IMR-90 (cell line): ENCODE measurements at regions not wholly inside any gene's neighbourhood (a gene's known extent, or its start where the extent isn't known, plus 50 kb on each side); places are given as distances from the start of the nearest gene placed in this dataset.
A peak's percentile ranks its signal among the peaks of the same experiment; 100 is the strongest.

Experiments used
- ATAC-seq: fragments of 200-7000 bp; cut with Tn5 transposase; 2 replicates; pipeline ENCODE4 v1.9.1; 2020; ENCODE audit warnings: low read depth, mild to moderate bottlenecking, moderate library complexity
- BruUV-seq: library from RNA; stranded (reverse); fragments of 400-500 nt; replicated peaks from 2 replicates; lab custom pipeline; 2021; lab: Mats Ljungman, UMichigan
- CTCF ChIA-PET: fragments of 300-600 bp; formaldehyde crosslinking; extraction: SDS; loops from one replicate; lab custom pipeline; 2021; ENCODE audit warnings: antibody characterized with exemption; lab: Yijun Ruan, JAX
- POLR2A ChIA-PET: fragments of 300-600 bp; sonication (Branson Sonifier 250); formaldehyde crosslinking; loops from one replicate; lab custom pipeline; 2022; ENCODE audit warnings: antibody characterized with exemption; ENCODE audit not compliant: unreplicated experiment; lab: Charles Lee
- DNase-seq: peaks from one replicate; pipeline ENCODE4 v3.0.0; 2013
- H2AFZ ChIP-seq: replicated peaks from 2 replicates; pipeline ENCODE3; 2013; ENCODE audit warnings: low read length, mild to moderate bottlenecking; ENCODE audit not compliant: poor library complexity
- H2AK5ac ChIP-seq: 2 replicates; pipeline ENCODE4 v1.6.1; 2013; ENCODE audit warnings: low read depth, low read length, inconsistent platforms
- H2AK9ac ChIP-seq: replicated peaks from 2 replicates; pipeline ENCODE3; 2013; ENCODE audit warnings: mild to moderate bottlenecking, low read depth, low read length, moderate library complexity; ENCODE audit not compliant: poor library complexity
- H2BK120ac ChIP-seq: 2 replicates; pipeline ENCODE4 v1.6.1; 2013; ENCODE audit warnings: low read depth, low read length, inconsistent platforms
- H2BK15ac ChIP-seq: 3 replicates; pipeline ENCODE4 v1.6.1; 2013; ENCODE audit warnings: low read depth, low read length, inconsistent platforms
- H2BK20ac ChIP-seq: 2 replicates; pipeline ENCODE4 v1.6.1; 2013; ENCODE audit warnings: low read depth, mild to moderate bottlenecking, inconsistent platforms, low read length, moderate library complexity
- H2BK5ac ChIP-seq: 2 replicates; pipeline ENCODE4 v1.6.1; 2013; ENCODE audit warnings: mild to moderate bottlenecking, low read depth, low read length, inconsistent platforms; ENCODE audit not compliant: poor library complexity, severe bottlenecking
- H3K14ac ChIP-seq: replicated peaks from 2 replicates; pipeline ENCODE4 v1.6.1; 2013; ENCODE audit warnings: low read depth, low read length, inconsistent platforms
- H3K18ac ChIP-seq: 2 replicates; pipeline ENCODE4 v1.6.1; 2013; ENCODE audit warnings: low read depth, low read length, control low read depth
- H3K23ac ChIP-seq: 2 replicates; pipeline ENCODE4 v1.6.1; 2013; ENCODE audit warnings: low read depth, low read length, inconsistent platforms
- H3K27ac ChIP-seq: 2 replicates; pipeline ENCODE4 v1.5.1; 2013; ENCODE audit warnings: mild to moderate bottlenecking, control low read depth, low read length; ENCODE audit not compliant: insufficient read depth
- H3K27me3 ChIP-seq: 2 replicates; pipeline ENCODE4 v1.6.1; 2013; ENCODE audit warnings: low read length; ENCODE audit not compliant: control insufficient read depth, insufficient read depth
- H3K36me3 ChIP-seq: 2 replicates; pipeline ENCODE4 v1.6.1; 2013; ENCODE audit warnings: low read length, mixed read lengths; ENCODE audit not compliant: control insufficient read depth, insufficient read depth
- H3K4ac ChIP-seq: 2 replicates; pipeline ENCODE4 v1.6.1; 2013; ENCODE audit warnings: low read depth, low read length, inconsistent platforms
- H3K4me1 ChIP-seq: 2 replicates; pipeline ENCODE4 v1.6.1; 2013; ENCODE audit warnings: low read length, mixed read lengths; ENCODE audit not compliant: control insufficient read depth, insufficient read depth
- H3K4me2 ChIP-seq: 2 replicates; pipeline ENCODE4 v1.6.1; 2013; ENCODE audit warnings: low read depth, mild to moderate bottlenecking, control low read depth, low read length, moderate library complexity
- H3K4me3 ChIP-seq: 2 replicates; pipeline ENCODE4 v1.5.1; 2013; ENCODE audit warnings: low read depth, mild to moderate bottlenecking, control low read depth, low read length, moderate library complexity; ENCODE audit not compliant: insufficient read depth
- H3K56ac ChIP-seq: 2 replicates; pipeline ENCODE4 v1.6.1; 2013; ENCODE audit warnings: low read length, inconsistent platforms; ENCODE audit not compliant: insufficient read depth; ENCODE audit errors: extremely low read depth
- H3K79me1 ChIP-seq, 2 experiments: 2 replicates each; pipeline ENCODE4 v1.6.1; 2013; ENCODE audit warnings: low read length in 2 of 2, inconsistent platforms in 1 of 2, low read depth in 1 of 2
- H3K9ac ChIP-seq: 2 replicates; pipeline ENCODE4 v1.6.1; 2013; ENCODE audit warnings: low read depth, low read length, control low read depth
- H3K9me1 ChIP-seq: 2 replicates; pipeline ENCODE4 v1.6.1; 2013; ENCODE audit warnings: low read length, inconsistent platforms; ENCODE audit not compliant: insufficient read depth
- H3K9me3 ChIP-seq: 2 replicates; pipeline ENCODE4 v1.6.1; 2013; ENCODE audit warnings: low read length; ENCODE audit not compliant: control insufficient read depth, insufficient read depth
- H4K20me1 ChIP-seq: 2 replicates; pipeline ENCODE4 v1.6.1; 2013; ENCODE audit warnings: low read length, inconsistent platforms; ENCODE audit not compliant: insufficient read depth
- H4K5ac ChIP-seq: 2 replicates; pipeline ENCODE4 v1.6.1; 2013; ENCODE audit warnings: mild to moderate bottlenecking, low read depth, low read length, control low read depth
- H4K8ac ChIP-seq, 2 experiments: 2 replicates each; pipeline ENCODE4 v1.6.1; 2013; ENCODE audit warnings: low read depth in 2 of 2, low read length in 2 of 2, control low read depth in 1 of 2, inconsistent platforms in 1 of 2
- H4K91ac ChIP-seq: 2 replicates; pipeline ENCODE4 v1.6.1; 2013; ENCODE audit warnings: low read depth, low read length, inconsistent platforms; ENCODE audit not compliant: insufficient read depth
- BHLHE40 ChIP-seq: fragments of 150-350 bp; IDR thresholded peaks from 2 replicates; pipeline ENCODE4 v1.6.1; 2016; ENCODE audit warnings: mild to moderate bottlenecking, low read depth, low read length
- CEBPB ChIP-seq: IDR thresholded peaks from 2 replicates; pipeline ENCODE4 v1.6.1; 2012; ENCODE audit warnings: low read depth, low read length, improper control_type of control experiment
- CHD1 ChIP-seq: IDR thresholded peaks from 2 replicates; pipeline ENCODE4 v1.6.1; 2012; ENCODE audit warnings: low read depth, low read length, improper control_type of control experiment
- MAFK ChIP-seq: IDR thresholded peaks from 2 replicates; pipeline ENCODE4 v1.6.1; 2012; ENCODE audit warnings: low read depth, low read length, improper control_type of control experiment
- NFE2L2 ChIP-seq: fragments of 150-350 bp; IDR thresholded peaks from 2 replicates; pipeline ENCODE4 v1.6.1; 2016; ENCODE audit warnings: low read depth, mild to moderate bottlenecking, low read length
- WGBS, 2 experiments: methylation state at CpG; one replicate each; pipeline versions ENCODE4 v1.1.5 to v1.1.7; 2013; ENCODE audit warnings: missing lambda C conversion rate in 2 of 2; ENCODE audit not compliant: insufficient read length in 1 of 2; ENCODE audit errors: extremely low coverage in 2 of 2; 5-methylcytosine and 5-hydroxymethylcytosine counted together
- dilution Hi-C: fragments of 300-500 bp; cut with HindIII; formaldehyde crosslinking; loops from one replicate; pipeline ENCODE4 v1.14.3; 2018; ENCODE audit warnings: low sequenced_read_pairs; ENCODE audit not compliant: unreplicated experiment
- in situ Hi-C: fragments of 300-500 bp; cut with MboI; formaldehyde crosslinking; loops from 3 replicates; pipeline ENCODE4 v1.14.3; 2019; ENCODE audit warnings: low sequenced_read_pairs, inconsistent platforms, mixed read lengths
- intact Hi-C: fragments of 100-400 bp; cut with micrococcal nuclease; formaldehyde crosslinking; loops from 2 replicates; pipeline ENCODE4 v1.10.0; 2022

DNA sequence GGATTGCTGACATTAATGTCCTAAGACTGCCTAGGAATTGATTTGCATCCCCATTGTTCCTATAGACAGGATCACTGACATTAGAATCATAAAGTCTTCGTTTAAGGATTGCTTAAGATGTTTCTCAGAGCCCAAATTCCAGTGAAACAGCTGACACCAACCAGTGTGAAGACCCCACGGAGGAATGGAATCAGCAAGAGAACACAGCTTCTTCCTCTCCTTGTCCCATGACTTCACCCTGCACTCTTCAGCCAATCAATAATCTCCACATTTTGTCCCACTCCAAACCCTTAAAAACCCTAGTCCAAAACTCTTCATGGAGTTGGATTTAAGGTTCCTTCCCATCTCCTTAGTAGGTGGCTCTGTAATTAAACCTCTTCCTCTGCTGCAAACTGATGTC lies 157.0 kb upstream of the NDUFV2 start:
- no CpG with 5 or more reads among the region's 2 CpGs for WGBS, 2 experiments
- no TSS peak for BruUV-seq
- TF ChIP-seq NFE2L2, result no peak
- TF ChIP-seq CEBPB, result no peak
- TF ChIP-seq MAFK, result no peak
- TF ChIP-seq CHD1, result no peak
- TF ChIP-seq BHLHE40, result no peak
- Histone ChIP-seq H2BK15ac (peak overlapping the region; percentile 99), H3K14ac (peak overlapping the region; percentile 94), H3K9me1 (peaks cover 39% of the 10 kb centered on the region), H3K27ac (peak overlapping the region; percentile 94), H3K9me3 (peaks cover 6% of the 10 kb centered on the region; the same call in 1 of the 2 replicates), H3K79me1 (peaks cover 0 to 19% of the 10 kb centered on the region in 2 experiments; a peak in 1 of 4 replicates), H3K18ac (peak overlapping the region; percentile 98), H3K36me3 (no peaks in the 10 kb centered on the region), H4K5ac (peak overlapping the region; percentile 95), H3K9ac (peak overlapping the region; percentile 21), H2BK120ac (peak overlapping the region; percentile 98), H2BK20ac (peak overlapping the region; percentile 99), H2AFZ (no peak overlapping the region), H3K56ac (peak overlapping the region; percentile 88), H2AK9ac (peak overlapping the region; percentile 60), H3K4me3 (no peak overlapping the region), H2AK5ac (peak overlapping the region; percentile 100), H2BK5ac (peak overlapping the region; percentile 98), H4K8ac (peak overlapping the region; percentile 80 to 89), H4K20me1 (no peaks in the 10 kb centered on the region), H4K91ac (peak overlapping the region; percentile 97), H3K4me1 (peaks cover 33% of the 10 kb centered on the region), H3K4me2 (peak overlapping the region; percentile 30; the same call in 1 of the 2 replicates), H3K4ac (peak overlapping the region; percentile 99), H3K27me3 (no peaks in the 10 kb centered on the region), H3K23ac (peak overlapping the region; percentile 98)
- POLR2A ChIA-PET, result no interaction called here
- ATAC-seq (no peak), DNase-seq (no peak)
- dilution Hi-C loops (no loop called here), intact Hi-C loops (loop anchor here (5.0 kb wide), 1 partner anchor 88 kb away; no protein-coding TSS in a partner anchor), in situ Hi-C loops (no loop called here)
- CTCF ChIA-PET, result no interaction called here
